GM18867 (cell line): ENCODE measurements at regions not wholly inside any gene's neighbourhood (a gene's known extent, or its start where the extent isn't known, plus 50 kb on each side); places are given as distances from the start of the nearest gene placed in this dataset.

Source experiments
- ATAC-seq: cut with Tn5 transposase; IDR thresholded peaks from one replicate; pipeline ENCODE4 v1.9.1; 2021; ENCODE audit warnings: mild to moderate bottlenecking, moderate library complexity; ENCODE audit not compliant: unreplicated experiment

DNA sequence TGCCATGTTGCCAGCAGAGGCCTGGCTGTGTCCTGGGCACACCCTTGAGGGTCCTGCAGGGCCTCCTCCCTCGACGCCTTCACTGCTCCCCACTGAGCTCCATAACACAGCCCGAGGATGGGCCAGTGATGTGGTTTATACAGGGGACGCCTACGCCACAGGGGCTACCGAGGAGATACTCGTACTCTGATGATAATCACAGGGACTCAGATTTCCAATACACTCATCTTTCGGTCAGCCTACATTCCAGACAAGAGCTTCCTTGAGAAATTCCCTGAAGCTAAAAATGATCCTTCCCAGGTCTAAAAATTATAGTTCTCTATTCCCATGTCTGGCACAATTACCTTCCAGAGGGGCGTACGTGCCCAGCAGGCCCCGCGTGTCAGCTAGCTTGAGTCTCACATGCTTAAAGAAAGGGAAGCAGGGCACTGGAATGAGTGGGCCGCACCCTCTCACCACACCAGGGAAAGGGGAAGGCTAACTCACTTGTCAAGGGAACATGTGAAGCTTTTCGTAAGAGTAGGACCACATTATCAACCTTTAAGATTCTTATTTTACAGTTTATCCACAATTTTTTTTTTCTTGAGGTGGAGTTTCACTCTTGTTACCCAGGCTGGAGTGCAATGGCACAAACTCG, 159.5 kb upstream of the NDUFV2 start:
- ATAC-seq: no peak

DNA sequence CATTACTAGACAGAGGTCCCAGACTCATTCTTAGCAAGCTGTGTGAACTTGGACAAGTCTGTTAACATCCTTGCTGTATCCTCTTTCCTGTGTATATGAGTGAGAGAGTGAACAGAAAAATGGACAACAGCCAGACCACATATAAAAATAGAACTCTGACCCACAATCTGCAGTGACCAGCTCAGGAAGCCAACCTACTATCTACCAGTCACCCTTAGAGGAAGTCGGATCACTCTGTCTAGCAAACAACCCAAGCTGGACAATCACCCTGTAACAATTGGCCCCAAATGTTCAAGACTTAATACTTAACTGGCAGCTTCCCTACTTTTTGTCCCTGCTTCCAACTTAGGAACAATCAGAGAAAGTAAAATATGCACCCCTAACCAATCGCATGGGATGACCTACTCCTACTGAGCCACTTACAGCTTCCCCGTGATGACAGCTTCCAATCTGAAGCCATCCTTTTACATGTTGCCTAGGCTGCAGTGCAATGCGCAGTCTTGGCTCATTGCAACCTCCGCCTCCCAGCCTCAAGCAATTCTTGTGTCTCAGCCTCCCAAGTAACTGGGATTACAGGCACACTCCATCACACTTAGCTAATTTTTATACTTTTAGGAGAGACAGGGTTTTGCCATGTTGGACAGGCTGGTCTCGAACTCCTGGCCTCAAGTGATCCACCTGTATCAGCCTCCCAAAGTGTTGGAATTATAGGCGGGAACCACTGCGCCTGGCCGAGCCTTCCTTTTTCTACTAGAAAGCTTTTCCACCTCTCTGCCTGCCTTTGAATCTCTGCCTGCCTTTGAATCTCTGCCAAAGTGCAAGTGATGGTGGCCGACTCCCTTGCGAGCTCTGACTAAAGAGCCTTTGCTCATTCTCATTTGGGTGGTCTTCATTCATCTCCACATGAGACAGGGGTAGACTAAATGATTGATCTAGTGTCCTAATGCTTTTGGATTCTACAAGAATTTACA, 158.3 kb upstream of the NDUFV2 start:
- no peak for ATAC-seq

DNA sequence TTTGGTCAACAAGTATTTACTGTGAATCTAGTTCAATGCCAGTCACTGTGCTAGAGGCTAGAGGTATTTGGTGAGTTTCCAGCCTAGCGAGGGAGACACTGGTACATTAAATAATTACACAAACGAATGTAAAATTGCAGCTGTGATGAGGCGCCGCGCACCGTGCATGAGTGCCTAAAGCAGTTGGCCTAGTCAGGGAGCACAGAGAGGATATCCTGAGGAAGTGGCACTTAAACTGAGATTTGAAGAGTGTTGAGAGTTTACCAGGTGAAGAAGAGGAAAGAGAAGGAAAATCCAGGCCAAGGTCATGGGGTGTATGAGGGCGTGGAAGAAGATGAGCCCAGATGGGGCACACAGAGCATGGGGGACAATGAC, 157.6 kb upstream of the NDUFV2 start:
- ATAC-seq: no peak

DNA sequence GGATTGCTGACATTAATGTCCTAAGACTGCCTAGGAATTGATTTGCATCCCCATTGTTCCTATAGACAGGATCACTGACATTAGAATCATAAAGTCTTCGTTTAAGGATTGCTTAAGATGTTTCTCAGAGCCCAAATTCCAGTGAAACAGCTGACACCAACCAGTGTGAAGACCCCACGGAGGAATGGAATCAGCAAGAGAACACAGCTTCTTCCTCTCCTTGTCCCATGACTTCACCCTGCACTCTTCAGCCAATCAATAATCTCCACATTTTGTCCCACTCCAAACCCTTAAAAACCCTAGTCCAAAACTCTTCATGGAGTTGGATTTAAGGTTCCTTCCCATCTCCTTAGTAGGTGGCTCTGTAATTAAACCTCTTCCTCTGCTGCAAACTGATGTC, 157.0 kb upstream of the NDUFV2 start:
- ATAC-seq: no peak

DNA sequence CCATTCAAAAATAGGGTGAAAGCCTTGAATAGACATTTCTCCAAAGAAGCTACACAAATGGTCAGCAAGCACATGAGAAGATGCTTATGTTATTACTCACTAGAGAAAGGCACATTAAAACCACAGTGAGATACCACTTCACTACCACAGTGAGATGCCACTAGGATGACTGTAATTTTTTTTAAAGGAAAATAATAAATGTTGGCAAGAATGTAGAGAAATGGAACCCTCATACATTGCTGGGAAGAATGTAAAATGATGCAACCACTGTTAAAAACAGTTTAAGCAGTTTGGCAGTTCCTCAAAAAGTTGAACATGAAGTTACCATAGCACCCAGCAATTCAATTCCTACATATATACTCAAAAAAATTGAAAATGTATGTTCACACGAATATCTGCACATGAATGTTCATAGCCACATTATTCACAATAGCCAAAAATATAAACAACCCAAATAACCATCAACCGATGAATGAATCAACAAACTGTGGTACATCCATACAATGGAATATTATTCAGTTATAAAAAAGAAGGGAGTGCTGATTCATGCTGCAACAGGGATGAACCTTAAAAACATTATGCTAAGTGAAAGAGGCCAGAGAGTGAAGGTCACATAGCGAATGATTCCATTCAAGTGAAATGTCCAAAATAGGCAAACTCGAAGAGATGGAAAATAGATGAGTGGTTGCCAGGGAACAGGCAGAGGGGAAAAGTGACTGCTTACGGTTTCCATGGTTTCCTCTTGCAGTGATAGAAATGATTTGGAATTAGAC, 156.2 kb upstream of the NDUFV2 start:
- no peak for ATAC-seq

DNA sequence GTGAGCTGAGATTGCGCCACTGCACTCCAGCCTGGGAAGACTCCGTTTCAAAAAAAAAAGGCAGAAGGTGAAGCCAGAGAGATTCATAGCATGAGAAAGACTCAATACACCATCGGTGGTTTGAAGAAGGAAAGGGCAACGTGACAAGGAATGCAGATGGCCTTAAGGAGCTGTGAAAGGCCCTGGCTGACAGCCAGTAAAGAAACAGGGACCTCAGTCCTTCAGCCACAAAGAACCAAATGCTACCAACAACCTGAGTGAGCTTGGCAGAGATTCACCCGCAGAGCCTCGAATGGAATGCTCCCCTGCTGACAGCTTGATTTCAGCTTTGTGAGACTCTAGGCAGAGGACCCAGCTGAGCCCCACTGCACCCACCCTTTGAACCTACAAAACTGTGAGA, 154.9 kb upstream of the NDUFV2 start:
- no peak for ATAC-seq

DNA sequence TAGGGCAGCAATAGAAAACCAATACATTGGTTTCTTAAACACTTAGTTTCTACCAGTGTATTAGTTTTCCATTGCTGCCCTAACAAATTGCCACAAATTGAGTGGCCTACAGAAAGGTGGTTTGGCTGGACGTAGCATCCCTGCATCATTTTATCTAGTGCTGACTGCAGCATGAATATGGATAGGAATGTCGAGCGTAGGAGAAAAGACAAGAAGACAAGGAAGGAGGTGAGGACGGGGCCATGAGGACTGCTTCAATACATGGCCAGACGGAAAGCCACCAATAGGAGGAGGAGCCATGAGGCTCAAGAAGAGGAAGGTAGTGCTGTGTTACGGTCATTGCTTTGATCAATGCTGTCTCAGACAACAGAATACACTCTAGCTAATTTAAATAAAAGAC, 154.5 kb upstream of the NDUFV2 start:
- no peak for ATAC-seq

DNA sequence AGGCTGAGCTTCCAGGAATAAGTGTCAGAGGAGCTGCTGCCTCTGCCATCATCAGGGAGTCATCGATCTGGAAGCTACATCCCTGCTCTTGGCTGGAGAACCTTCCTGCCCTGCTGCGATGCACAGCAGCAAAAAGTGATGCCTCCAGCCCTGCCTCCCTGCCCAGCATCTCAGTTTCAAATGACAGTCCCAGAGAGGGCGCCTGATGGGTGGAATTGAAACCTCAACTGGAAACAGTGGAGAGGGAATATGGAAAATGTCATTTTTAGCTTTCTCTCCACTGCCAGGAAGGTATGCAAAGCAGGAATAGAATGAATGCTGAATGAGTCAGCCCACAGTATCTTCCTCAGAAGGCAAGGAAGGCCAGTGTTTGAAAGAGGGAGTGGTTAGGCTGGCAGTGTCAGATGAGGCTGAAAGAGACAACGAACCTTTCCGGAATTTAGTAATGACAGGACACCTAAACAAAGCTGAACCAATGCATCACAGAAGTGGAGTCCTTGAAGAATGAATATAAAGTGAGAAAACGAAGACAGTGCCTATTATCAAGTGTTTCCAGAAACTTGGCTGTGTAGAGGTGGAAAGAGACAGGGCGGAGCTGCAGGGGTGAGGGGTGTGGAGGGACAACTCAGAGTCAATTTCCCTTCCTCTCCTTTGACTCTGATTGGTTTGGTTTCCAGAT, 153.9 kb upstream of the NDUFV2 start:
- no peak for ATAC-seq

DNA sequence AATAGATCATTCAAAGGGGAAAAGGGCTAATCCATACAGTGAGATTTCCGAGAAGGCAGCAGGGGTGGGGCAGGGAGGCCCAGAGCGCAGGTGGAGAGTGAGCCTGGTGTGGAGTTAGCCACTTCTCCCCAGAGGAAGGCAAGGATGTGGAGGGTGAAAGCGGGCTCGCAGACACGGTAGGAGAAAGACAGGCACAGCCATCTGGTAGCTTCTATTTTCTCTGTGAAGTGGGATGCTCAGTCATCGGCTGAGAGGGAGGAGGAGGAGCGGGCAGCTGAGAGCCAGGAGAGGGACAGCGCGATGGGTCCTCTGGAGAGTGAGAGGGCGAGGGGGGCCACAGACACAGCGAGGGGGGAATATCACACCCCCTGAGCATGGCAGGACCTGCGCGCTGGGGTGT, 153.3 kb upstream of the NDUFV2 start:
- no peak for ATAC-seq

DNA sequence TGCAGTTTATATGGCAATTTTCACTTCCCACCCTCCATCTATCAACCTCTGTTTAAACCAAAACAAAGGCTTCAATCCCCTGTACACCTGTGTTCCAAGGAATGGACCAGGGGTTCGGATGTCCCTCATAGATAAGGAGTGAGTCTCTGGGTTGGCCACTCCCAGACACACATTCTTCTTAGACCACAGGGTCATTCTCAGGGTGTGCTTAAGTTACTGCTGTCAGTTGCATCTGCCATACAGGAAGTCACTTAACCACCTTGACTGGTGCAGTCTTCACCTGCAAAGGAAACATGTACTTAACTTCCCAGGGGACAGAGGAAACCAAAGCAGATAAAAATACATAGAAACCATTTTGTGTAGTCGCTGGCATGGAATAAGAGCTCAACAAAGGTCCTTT, 151.0 kb upstream of the NDUFV2 start:
- peak; percentile 69 for ATAC-seq

DNA sequence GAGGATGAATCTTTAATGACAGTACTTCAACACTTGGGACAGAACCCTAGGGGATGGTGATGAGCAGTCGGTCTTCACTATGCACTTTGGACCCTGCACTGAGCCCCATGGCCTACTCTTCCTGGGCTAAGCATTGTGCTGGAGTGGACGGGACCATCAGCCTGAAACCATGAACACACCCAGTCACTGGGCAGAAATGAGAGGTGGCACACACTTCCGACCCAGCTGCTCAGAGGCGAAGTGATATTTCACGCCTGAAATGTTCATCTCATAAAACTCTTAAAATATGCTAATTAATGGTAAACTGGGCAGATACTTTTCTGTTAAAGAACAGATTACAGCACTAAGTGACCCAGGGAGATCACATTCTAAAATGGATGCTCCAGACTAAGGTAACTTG, 150.3 kb upstream of the NDUFV2 start:
- no peak for ATAC-seq

DNA sequence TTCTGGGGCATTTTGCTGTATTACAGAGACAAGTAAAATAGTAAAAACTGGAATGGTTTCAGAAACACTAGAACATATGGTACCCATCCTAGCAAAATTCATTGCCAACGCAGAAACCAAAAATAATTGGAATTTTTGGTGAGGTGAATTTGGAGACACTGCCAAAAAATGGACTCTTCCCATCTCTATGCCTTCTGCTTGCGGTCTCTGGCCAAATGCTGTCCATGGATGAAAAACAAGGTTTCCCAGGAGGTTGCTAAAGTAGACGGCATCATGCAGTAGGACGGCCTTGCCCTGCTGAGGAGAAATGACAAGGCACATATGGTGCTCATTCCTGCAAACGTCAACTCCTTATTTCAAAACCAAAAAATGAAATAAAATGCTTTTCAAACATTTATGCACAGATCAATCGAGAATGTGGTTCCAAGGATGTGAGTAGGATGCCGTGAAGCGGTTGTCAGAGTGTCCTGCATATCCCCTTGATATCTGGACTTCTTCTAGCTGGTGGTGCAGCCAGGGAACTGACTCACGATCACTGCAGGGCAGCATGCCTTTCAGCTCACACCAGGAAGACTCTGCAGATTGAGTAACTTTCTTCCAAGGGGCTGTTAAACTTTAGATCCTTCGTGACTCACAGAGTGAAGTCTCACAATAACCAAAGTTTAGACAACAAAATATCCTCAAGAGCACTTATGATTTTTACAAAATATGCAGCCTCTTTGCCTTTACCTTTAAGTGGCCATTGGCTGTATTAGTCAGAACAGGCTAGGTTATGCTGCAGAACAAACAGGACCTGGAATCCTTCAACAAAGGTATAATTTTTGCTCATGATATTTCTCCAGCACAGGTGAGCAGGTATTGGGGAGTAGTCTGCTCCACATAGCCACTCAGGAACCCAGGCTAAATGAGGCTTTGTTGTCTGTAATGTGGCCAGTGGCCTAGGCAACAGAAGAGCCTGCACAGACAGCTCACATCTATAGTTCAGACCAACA, 149.4 kb upstream of the NDUFV2 start:
- ATAC-seq: no peak

DNA sequence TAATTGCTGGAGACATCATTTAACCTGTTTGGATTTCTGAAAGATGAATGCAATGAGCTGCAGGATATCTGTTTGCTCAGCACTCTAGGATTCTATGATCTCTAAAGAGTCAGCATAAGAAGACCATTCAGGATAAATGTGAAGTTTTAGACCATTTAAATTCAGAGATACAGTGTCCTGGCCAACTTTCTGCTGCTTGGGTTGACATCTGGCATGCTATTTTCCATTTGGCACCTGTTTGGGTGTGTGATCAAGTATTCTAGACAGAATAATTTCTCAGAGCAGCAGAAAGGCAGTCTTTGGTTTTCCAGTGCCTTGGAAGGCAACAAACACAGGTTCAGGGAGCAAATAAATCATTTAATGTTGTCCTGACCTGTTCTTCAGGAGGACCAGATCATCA, 144.8 kb upstream of the NDUFV2 start:
- ATAC-seq: no peak

DNA sequence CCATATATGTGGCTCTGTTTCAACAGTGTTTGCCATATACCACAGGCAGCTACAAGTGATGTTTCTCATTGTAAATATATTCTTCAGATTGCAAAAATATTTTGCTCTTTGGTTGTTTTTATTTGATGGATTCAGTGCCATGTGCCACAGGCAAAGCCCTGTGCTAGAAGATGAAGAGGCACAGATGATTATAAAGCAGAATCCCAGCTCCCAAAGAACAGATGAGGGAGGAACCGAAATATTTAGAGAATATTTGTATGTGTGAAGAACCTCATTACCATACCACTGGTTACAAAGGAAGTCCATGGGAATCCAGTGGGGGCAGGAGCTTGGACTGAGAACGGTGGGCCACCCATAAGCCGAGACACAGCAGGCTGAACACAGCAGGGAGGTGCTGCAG, 143.8 kb upstream of the NDUFV2 start:
- no peak for ATAC-seq

DNA sequence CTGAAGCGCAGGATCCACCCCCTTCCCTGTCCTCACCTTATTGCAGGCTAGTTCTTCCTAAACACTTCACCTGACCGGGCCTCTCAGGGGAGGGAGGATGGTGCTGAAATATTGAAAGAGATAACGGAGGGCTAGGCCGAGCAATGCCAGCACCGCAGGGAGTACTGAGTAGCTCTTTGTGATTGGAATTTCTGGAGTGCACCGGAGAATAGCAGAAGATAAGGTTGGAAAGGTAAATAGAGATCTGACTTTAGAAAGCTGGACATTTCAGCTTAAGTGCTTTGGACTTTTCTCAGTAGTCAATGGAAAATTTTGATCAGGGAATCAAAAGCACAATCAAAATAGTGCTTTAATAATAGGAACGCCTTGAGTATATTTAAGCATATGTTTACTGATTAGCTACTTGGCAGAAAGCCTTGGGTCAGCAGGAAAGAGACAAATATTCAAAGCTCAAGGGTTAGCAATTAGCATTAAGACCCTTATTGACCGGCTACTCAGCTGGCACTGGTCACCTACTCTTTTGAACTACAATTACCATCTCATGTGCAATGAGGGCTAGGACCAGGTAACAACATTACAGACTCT, 142.9 kb upstream of the NDUFV2 start:
- ATAC-seq: no peak

DNA sequence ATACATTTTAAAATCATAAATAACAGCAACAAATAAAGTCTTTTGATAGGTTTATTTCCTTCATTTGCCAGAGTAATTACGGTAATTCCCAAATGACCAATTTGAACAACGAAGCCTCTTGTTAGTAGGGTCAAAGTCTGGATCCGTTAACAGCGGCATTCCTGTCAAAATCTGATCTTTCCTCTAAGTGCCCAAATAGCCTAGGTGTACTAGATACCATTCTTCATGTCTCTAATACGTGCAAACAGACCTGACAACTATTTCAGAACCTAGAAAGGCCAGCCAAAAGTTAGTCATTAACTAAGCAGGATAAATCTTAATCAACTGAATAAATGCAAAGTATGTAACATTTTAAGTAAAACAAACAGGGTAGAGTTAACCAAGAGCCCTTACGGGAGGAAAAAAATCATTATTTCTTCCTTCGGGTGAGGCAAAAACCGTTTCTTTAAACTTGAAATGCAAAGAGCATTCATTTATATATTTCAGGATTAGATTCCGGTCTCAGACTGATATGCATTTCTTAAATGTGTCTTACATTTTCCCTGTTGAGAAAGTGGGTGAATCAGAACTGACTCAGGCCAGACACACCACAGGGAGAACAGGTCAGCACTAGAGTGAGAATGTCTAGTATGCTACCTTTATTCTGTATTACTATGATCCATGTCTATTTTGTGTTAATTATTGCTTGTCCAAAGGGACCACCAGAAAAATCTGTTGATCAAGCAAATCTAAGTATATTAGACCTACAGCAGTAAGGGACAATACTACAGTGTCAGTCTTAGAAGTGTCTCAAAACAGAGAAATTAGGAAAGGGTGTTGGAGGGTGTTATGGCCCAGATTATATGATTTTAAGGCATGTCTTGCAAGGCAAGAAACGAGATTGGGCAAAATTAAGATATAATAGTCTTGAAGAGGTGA, 141.5 kb upstream of the NDUFV2 start:
- ATAC-seq: no peak

DNA sequence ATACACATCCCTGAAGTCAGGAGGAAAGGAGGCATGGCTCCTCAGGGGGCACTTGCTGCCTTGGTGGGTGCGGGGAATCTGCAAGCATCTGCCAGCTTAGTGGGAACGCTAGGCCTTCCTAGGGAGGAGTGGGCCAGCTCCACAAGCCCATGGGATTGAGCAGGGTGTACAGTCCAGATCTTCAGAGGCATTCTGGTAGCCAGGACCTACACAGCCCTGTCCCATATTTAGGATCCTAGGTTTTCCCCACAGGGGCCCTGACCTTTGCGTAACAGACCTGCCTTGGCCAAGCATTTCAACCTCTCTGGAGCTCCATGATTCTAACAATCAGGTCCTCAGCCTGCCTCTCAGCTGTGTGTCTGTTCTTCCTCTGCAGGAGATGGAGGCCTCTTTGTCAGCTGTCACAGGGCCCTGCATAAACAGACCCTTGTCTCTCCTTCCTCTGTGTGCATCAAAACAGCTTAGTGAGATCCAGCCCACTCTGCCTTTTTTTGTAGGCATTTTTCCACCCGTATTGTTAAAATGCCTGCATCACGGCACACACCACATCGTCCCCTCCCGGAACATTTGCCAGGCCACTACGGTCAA, 140.2 kb upstream of the NDUFV2 start:
- ATAC-seq: no peak
